HG03135 (cell line): ENCODE measurements at regions not wholly inside any gene's neighbourhood (a gene's known extent, or its start where the extent isn't known, plus 50 kb on each side); places are given as distances from the start of the nearest gene placed in this dataset.

Experiments
- ATAC-seq: cut with Tn5 transposase; IDR thresholded peaks from one replicate; pipeline ENCODE4 v1.9.1; 2021; ENCODE audit warnings: mild to moderate bottlenecking, moderate library complexity; ENCODE audit not compliant: unreplicated experiment

GRCh38 chr10:31261511-31262311, 57.3 kb upstream of the ZEB1 start:
- ATAC-seq: no peak

- no peak for ATAC-seq
Observed at GRCh38 chr10:31262672-31263071, 56.3 kb upstream of the ZEB1 start.

DNA sequence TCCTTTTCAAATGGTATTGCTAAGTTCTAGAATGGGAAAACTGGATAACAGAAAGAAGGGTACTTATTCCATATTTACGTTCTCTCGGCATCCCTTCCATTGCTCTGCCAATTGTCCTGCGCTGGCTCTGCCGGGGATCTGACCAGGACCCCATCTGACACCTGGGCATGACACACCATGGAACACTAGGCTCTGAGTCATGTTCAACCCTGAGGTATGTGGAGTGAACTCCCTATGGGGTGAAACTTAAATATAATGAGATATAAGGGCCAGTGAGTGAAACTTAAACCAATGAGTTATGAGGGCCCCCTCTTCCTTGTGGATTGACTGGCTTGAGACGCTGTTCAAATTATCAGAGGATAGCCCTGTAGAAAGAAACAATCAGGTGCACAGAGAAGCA, 55.1 kb upstream of the ZEB1 start:
- no peak for ATAC-seq

DNA sequence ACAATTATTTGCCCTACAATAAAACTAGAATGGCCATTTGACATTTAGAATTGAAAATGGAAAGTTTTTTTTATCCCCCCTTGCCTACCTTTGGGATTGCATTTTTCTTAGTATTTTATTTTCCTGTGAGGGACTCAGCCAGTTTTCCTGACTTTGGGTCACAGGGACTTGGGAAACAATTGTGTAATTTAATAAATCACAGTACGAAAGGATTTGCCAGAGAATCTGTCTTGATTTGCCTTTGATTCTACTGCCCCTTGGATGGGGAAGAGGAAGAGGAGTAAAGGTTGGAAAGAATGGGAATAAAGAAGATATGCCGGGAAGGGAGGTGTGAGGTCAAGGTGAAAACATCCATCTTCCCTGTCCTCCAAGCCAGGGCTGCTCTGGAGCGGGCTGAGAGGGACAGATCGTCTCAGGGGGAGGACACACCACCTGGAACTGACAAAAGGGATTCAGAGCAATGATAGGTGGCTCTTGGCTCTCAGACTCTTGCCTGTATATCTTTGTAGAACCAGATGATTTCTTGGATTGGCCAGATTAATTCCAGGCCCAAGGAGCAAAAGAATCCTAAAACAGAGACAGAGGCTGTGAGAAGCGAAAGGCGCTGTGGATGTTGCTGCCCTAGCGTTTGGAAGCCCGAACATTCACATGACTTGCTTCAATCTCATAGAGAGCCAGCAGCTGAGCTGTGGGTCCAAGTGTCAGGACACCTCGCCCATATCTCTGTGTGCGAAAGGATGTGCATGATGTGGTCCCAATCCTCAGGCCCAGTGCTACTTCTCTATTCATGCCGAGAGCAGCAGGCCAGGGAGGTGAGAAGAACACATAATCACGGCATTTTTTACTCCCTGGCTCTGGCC, 50.3 kb upstream of the ZEB1 start:
- no peak for ATAC-seq
